ENCODE measurements at regions not wholly inside any gene's neighbourhood (a gene's known extent, or its start where the extent isn't known, plus 50 kb on each side); places are given as distances from the start of the nearest gene placed in this dataset.

- TF ChIP-seq RAD21 (IDR thresholded peaks at IDR 0.05; ENCODE audit: low read length) (no peak), CTCF (IDR thresholded peaks at IDR 0.05) (no peak), GABPA (IDR thresholded peaks at IDR 0.05; ENCODE audit: low read depth) (no peak), RXRA (IDR thresholded peaks at IDR 0.05; ENCODE audit: borderline replicate concordance, low read depth) (no peak), FOXM1 (IDR thresholded peaks at IDR 0.05; ENCODE audit: low read depth) (no peak), EP300 (IDR thresholded peaks at IDR 0.05; ENCODE audit: borderline replicate concordance in 1 of 2, low read depth in 1 of 2, low read length in 1 of 2) (no peak), YY1 (IDR thresholded peaks at IDR 0.05; ENCODE audit: low read depth) (no peak), EZH2phosphoT487 (IDR thresholded peaks at IDR 0.05; ENCODE audit: borderline replicate concordance, low read depth) (no peak), SMC3 (IDR thresholded peaks at IDR 0.05; ENCODE audit: low read depth, low read length) (no peak), POLR2AphosphoS5 (IDR thresholded peaks at IDR 0.05; ENCODE audit: low read depth, low read length) (no peak)
- TF ChIP-seq, protein P1, sequence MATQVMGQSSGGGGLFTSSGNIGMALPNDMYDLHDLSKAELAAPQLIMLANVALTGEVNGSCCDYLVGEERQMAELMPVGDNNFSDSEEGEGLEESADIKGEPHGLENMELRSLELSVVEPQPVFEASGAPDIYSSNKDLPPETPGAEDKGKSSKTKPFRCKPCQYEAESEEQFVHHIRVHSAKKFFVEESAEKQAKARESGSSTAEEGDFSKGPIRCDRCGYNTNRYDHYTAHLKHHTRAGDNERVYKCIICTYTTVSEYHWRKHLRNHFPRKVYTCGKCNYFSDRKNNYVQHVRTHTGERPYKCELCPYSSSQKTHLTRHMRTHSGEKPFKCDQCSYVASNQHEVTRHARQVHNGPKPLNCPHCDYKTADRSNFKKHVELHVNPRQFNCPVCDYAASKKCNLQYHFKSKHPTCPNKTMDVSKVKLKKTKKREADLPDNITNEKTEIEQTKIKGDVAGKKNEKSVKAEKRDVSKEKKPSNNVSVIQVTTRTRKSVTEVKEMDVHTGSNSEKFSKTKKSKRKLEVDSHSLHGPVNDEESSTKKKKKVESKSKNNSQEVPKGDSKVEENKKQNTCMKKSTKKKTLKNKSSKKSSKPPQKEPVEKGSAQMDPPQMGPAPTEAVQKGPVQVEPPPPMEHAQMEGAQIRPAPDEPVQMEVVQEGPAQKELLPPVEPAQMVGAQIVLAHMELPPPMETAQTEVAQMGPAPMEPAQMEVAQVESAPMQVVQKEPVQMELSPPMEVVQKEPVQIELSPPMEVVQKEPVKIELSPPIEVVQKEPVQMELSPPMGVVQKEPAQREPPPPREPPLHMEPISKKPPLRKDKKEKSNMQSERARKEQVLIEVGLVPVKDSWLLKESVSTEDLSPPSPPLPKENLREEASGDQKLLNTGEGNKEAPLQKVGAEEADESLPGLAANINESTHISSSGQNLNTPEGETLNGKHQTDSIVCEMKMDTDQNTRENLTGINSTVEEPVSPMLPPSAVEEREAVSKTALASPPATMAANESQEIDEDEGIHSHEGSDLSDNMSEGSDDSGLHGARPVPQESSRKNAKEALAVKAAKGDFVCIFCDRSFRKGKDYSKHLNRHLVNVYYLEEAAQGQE (IDR thresholded peaks at IDR 0.05; ENCODE audit: low read depth, low read length), result no peak
- TF ChIP-seq, protein P2, sequence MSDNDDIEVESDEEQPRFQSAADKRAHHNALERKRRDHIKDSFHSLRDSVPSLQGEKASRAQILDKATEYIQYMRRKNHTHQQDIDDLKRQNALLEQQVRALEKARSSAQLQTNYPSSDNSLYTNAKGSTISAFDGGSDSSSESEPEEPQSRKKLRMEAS (IDR thresholded peaks at IDR 0.05; ENCODE audit: low read depth), result no peak
- TF ChIP-seq, protein P3, sequence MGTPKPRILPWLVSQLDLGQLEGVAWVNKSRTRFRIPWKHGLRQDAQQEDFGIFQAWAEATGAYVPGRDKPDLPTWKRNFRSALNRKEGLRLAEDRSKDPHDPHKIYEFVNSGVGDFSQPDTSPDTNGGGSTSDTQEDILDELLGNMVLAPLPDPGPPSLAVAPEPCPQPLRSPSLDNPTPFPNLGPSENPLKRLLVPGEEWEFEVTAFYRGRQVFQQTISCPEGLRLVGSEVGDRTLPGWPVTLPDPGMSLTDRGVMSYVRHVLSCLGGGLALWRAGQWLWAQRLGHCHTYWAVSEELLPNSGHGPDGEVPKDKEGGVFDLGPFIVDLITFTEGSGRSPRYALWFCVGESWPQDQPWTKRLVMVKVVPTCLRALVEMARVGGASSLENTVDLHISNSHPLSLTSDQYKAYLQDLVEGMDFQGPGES (IDR thresholded peaks at IDR 0.05; ENCODE audit: low read depth, low read length), result no peak
Measured at GRCh38 chr13:111789420-111789819, 277.5 kb upstream of the SOX1 start.

Data from SK-N-SH (cell line).